IPS-18a (cell line): ENCODE measurements at regions not wholly inside any gene's neighbourhood (a gene's known extent, or its start where the extent isn't known, plus 50 kb on each side); places are given as distances from the start of the nearest gene placed in this dataset.

Source experiments
- H3K27ac ChIP-seq: one replicate; pipeline ENCODE4 v1.5.1; 2013; ENCODE audit warnings: low read length
- H3K27me3 ChIP-seq: one replicate; pipeline ENCODE4 v1.6.1; 2013; ENCODE audit warnings: mild to moderate bottlenecking, low read length; ENCODE audit not compliant: control insufficient read depth, insufficient read depth
- H3K36me3 ChIP-seq: one replicate; pipeline ENCODE4 v1.6.1; 2013; ENCODE audit warnings: low read depth, low read length; ENCODE audit not compliant: control insufficient read depth
- H3K4me1 ChIP-seq: one replicate; pipeline ENCODE4 v1.6.1; 2013; ENCODE audit warnings: low read depth, low read length; ENCODE audit not compliant: control insufficient read depth
- H3K4me3 ChIP-seq: one replicate; pipeline ENCODE4 v1.5.1; 2013; ENCODE audit warnings: low read length
- H3K9ac ChIP-seq: one replicate; pipeline ENCODE4 v1.6.1; 2013; ENCODE audit warnings: mild to moderate bottlenecking, low read length, moderate library complexity
- H3K9me3 ChIP-seq: one replicate; pipeline ENCODE4 v1.6.1; 2013; ENCODE audit warnings: low read depth, low read length; ENCODE audit not compliant: control insufficient read depth

- no peak overlapping the region for H3K9ac ChIP-seq
- H3K36me3 ChIP-seq = no peaks in the 10 kb centered on the region
- H3K9me3 ChIP-seq = no peaks in the 10 kb centered on the region
- no peak overlapping the region for H3K4me3 ChIP-seq
- H3K27me3 ChIP-seq = no peaks in the 10 kb centered on the region
- no peak overlapping the region for H3K27ac ChIP-seq
- H3K4me1 ChIP-seq = peaks cover 15% of the 10 kb centered on the region
These were observed 168.0 kb downstream of the TAF11L14 start for GRCh38 chr5:17802256-17802655.

- H3K9me3 ChIP-seq = no peaks in the 10 kb centered on the region
- no peaks in the 10 kb centered on the region for H3K36me3 ChIP-seq
- peaks cover 15% of the 10 kb centered on the region for H3K4me1 ChIP-seq
- H3K27ac ChIP-seq = no peak overlapping the region
- H3K4me3 ChIP-seq = no peak overlapping the region
- H3K9ac ChIP-seq = no peak overlapping the region
- H3K27me3 ChIP-seq = no peaks in the 10 kb centered on the region
These were observed 169.7 kb downstream of the TAF11L14 start for GRCh38 chr5:17803971-17804370.

DNA sequence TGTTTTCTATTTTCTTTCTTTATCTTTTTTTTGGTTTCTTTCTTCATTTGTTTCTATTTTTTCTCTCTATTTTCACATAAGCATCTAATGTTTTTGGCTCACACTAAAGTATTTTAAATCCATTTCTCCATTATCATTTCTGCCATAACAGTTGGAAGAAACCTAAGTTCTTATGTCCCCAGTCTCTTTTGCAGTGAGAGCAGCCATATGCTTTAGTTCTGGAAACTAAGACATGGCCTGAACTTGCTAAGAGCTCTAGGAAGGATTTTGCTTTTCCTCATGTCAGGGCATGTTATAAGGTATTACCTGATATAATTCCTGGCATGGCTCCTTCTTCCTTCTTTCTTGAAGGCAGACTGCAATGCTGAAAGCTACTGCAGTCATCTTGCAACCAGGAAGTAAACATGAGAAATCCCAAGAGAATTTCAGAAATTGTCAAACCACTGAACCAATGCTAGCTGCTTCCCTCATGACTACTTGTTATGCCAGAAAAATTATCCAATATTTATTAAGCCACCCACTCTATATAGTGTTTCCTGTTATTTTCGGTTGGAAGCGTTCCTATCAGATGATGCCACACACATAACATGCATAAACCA, 171.1 kb downstream of the TAF11L14 start:
- H3K9me3 ChIP-seq = no peaks in the 10 kb centered on the region
- H3K27ac ChIP-seq = no peak overlapping the region
- H3K27me3 ChIP-seq = no peaks in the 10 kb centered on the region
- no peak overlapping the region for H3K9ac ChIP-seq
- H3K4me3 ChIP-seq = no peak overlapping the region
- H3K36me3 ChIP-seq = no peaks in the 10 kb centered on the region
- peaks cover 15% of the 10 kb centered on the region for H3K4me1 ChIP-seq

DNA sequence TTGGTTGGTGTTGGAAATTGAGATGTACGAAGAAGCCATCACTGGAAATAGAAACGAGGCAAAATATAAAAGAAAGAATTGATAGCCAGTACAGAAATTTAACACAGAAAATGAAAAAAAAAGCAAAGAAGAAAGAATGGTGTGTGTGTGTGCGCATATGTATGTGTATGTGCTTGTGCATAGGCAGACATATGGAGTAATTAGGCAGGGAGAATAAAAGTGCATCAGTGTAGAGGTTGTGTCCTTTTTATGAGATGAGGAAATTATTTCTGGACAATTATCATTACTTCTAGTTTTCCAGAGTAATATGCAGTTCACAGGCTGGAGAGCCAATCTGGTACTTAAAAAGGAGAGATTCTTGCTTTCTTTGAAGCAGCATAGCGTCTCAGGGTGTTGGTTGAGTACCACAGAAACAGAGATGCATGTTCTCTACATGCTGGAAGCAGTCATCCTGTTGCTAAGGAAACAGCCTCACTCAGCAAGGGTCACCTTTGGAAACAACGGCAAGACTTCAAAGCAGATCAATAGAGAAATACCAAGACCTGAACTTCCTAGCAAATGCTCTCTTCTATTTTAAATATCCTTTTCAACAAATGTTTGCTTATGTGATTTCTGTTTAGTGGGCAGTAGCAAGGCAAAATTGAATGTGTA, 172.7 kb downstream of the TAF11L14 start:
- H3K27ac ChIP-seq = no peak overlapping the region
- H3K9ac ChIP-seq = no peak overlapping the region
- no peaks in the 10 kb centered on the region for H3K9me3 ChIP-seq
- H3K27me3 ChIP-seq = no peaks in the 10 kb centered on the region
- no peaks in the 10 kb centered on the region for H3K36me3 ChIP-seq
- H3K4me1 ChIP-seq = peaks cover 11% of the 10 kb centered on the region
- no peak overlapping the region for H3K4me3 ChIP-seq

DNA sequence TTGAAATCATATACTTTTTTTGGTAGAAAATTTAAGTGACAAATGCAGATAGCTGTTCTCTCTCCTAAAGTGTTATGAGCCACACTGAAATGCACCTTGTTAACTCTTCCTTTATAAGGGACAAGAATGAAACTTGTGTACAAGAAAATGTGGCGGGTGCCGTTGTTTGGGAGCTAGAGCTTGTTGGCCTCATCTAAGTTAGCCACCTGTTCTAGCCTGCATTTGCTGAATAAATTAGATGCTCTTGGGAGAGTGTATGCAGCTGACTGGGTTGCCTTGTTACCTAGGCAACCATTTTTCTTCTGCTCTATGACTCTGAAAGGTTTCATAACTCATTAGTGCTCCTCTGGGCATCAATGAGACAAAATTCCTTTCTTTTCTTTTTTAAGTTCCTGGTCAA, 174.3 kb downstream of the TAF11L14 start:
- Histone ChIP-seq H3K9me3 (no peaks in the 10 kb centered on the region), H3K27me3 (no peaks in the 10 kb centered on the region), H3K4me1 (no peaks in the 10 kb centered on the region), H3K36me3 (no peaks in the 10 kb centered on the region), H3K4me3 (no peak overlapping the region), H3K27ac (no peak overlapping the region), H3K9ac (no peak overlapping the region)

GRCh38 chr5:17810734-17811133, 176.5 kb downstream of the TAF11L14 start:
- Histone ChIP-seq H3K9me3 (no peaks in the 10 kb centered on the region), H3K36me3 (no peaks in the 10 kb centered on the region), H3K27me3 (no peaks in the 10 kb centered on the region), H3K4me3 (no peak overlapping the region), H3K27ac (no peak overlapping the region), H3K4me1 (no peaks in the 10 kb centered on the region), H3K9ac (no peak overlapping the region)

GRCh38 chr5:17813214-17813613, 179.0 kb downstream of the TAF11L14 start:
- no peaks in the 10 kb centered on the region for H3K9me3 ChIP-seq
- H3K4me3 ChIP-seq = no peak overlapping the region
- H3K9ac ChIP-seq = no peak overlapping the region
- no peaks in the 10 kb centered on the region for H3K4me1 ChIP-seq
- H3K36me3 ChIP-seq = no peaks in the 10 kb centered on the region
- no peaks in the 10 kb centered on the region for H3K27me3 ChIP-seq
- H3K27ac ChIP-seq = no peak overlapping the region

- Histone ChIP-seq H3K27ac (no peak overlapping the region), H3K4me3 (no peak overlapping the region), H3K27me3 (no peaks in the 10 kb centered on the region), H3K9me3 (no peaks in the 10 kb centered on the region), H3K36me3 (no peaks in the 10 kb centered on the region), H3K9ac (no peak overlapping the region), H3K4me1 (no peaks in the 10 kb centered on the region)
These were observed 182.2 kb downstream of the TAF11L14 start for GRCh38 chr5:17816505-17816904.

GRCh38 chr5:17816944-17817343, 182.7 kb downstream of the TAF11L14 start:
- Histone ChIP-seq H3K9ac (no peak overlapping the region), H3K27ac (no peak overlapping the region), H3K4me1 (no peaks in the 10 kb centered on the region), H3K9me3 (no peaks in the 10 kb centered on the region), H3K27me3 (no peaks in the 10 kb centered on the region), H3K4me3 (no peak overlapping the region), H3K36me3 (no peaks in the 10 kb centered on the region)

DNA sequence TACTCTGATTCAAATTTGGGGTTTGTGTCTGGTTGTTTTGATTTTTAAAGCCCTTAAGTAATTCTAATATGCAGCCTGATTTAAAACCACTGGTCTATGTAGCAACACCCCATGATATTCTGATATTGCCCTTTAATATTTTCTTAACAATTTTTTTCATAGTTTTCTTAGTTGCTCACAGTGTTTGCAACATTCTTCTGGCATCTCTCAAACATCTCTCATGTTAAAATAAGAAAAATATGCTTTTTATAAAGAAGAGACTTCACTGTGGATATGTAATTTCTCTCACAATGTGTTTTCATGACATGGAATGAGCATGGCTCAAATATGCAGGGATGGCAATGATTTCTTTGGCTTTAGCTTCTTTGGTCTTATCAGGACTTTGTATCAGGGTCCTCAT, 183.7 kb downstream of the TAF11L14 start:
- Histone ChIP-seq H3K27me3 (no peaks in the 10 kb centered on the region), H3K27ac (no peak overlapping the region), H3K9me3 (no peaks in the 10 kb centered on the region), H3K4me1 (no peaks in the 10 kb centered on the region), H3K4me3 (no peak overlapping the region), H3K9ac (no peak overlapping the region), H3K36me3 (no peaks in the 10 kb centered on the region)

- H3K4me1 ChIP-seq = no peaks in the 10 kb centered on the region
- H3K4me3 ChIP-seq = no peak overlapping the region
- H3K36me3 ChIP-seq = no peaks in the 10 kb centered on the region
- no peaks in the 10 kb centered on the region for H3K9me3 ChIP-seq
- no peak overlapping the region for H3K27ac ChIP-seq
- no peak overlapping the region for H3K9ac ChIP-seq
- no peaks in the 10 kb centered on the region for H3K27me3 ChIP-seq
These were observed 185.5 kb downstream of the TAF11L14 start for GRCh38 chr5:17819783-17820182.

GRCh38 chr5:17828681-17829080, 194.4 kb downstream of the TAF11L14 start:
- no peak overlapping the region for H3K9ac ChIP-seq
- no peak overlapping the region for H3K4me3 ChIP-seq
- H3K36me3 ChIP-seq = no peaks in the 10 kb centered on the region
- no peaks in the 10 kb centered on the region for H3K4me1 ChIP-seq
- no peaks in the 10 kb centered on the region for H3K27me3 ChIP-seq
- no peaks in the 10 kb centered on the region for H3K9me3 ChIP-seq
- H3K27ac ChIP-seq = no peak overlapping the region
